ENCODE measurements at regions not wholly inside any gene's neighbourhood (a gene's known extent, or its start where the extent isn't known, plus 50 kb on each side); places are given as distances from the start of the nearest gene placed in this dataset.
"Not testable (repeated sequence)": the region's sequence is repeated elsewhere in the genome, so short reads cannot be mapped to it uniquely, and the experiment has no call there.

DNA sequence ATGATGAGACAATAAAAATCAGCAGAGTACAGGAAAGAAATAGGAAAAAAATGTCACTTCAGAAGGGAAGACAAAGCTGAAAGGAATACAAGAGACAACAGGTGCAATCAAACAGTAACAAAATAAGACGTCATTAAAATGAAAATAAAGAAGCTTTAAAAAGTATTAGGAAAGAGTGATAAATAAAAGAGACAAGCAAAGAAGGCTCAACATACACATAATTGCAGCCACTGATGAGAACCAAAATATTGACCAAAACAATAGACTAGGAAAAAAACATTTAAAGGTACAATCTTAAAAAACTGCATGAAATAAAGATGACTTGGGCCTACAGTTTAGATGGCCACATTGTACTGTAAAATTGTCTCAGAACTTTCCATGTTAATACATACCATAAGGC, 160.5 kb upstream of the MINDY3 start:
- 3% methylated on average over 1 of the region's 1 CpG for WGBS (ENCODE audit: missing lambda C conversion rate)
- no peak overlapping the region for H3K4me3 ChIP-seq
- no peak for ATAC-seq
- no peak overlapping the region for H3K4me2 ChIP-seq
- no peaks in the 10 kb centered on the region for H3K4me1 ChIP-seq
- TF ChIP-seq, protein P1, sequence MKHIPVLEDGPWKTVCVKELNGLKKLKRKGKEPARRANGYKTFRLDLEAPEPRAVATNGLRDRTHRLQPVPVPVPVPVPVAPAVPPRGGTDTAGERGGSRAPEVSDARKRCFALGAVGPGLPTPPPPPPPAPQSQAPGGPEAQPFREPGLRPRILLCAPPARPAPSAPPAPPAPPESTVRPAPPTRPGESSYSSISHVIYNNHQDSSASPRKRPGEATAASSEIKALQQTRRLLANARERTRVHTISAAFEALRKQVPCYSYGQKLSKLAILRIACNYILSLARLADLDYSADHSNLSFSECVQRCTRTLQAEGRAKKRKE (CRISPR knock-in tag; IDR thresholded peaks at IDR 0.05; ENCODE audit: low read depth) = no peak
- TF ChIP-seq MAZ (IDR thresholded peaks at IDR 0.05; ENCODE audit: borderline replicate concordance, low read depth, low read length) (no peak), FOSL2 (IDR thresholded peaks at IDR 0.05) (no peak), FOSL2 (CRISPR knock-in tag; IDR thresholded peaks at IDR 0.05) (no peak), CBX8 (IDR thresholded peaks at IDR 0.05) (no peak), POLR2A (IDR thresholded peaks at IDR 0.05; ENCODE audit: low read length) (no peak), MYC (IDR thresholded peaks at IDR 0.05; ENCODE audit: borderline replicate concordance, low read length) (no peak), MAFK (IDR thresholded peaks at IDR 0.05; ENCODE audit: partially characterized antibody) (no peak), ZC3H11A (IDR thresholded peaks at IDR 0.05) (no peak)
- CTCF ChIA-PET = interaction anchor here (0.6 kb wide), 1 partner anchor 577 kb away, joined by 3 read pairs; no protein-coding TSS in a partner anchor
- H3K27ac ChIP-seq = no peak overlapping the region
- POLR2A ChIA-PET = no interaction called here
- FAIRE-seq = no peak
- no peak for DNase-seq (ENCODE audit: low read depth in 1 of 2, low spot score in 1 of 2)
- peaks cover 9% of the 10 kb centered on the region; the same call in 1 of the 3 replicates for H3K9me3 ChIP-seq

DNA sequence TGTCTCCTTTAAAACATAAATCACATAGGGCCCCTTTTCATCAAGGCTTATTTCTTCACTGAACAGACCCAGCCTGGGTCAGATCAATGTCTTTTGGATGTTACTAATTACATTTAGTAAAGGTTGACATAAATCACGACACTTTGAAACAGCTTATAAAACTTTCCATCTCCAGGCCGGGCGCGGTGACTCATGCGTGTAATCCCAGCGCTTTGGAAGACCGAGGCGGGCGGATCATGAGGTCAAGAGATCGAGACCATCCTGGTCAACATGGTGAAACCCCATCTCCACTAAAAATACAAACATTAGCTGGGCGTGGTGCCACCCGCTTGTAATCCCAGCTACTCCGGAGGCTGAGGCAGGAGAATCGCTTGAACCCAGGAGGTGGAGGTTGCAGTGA, 166.5 kb upstream of the MINDY3 start:
- 55% methylated on average over 14 of the region's 14 CpGs for WGBS (ENCODE audit: missing lambda C conversion rate)
- H3K27ac ChIP-seq; H3K4me1 ChIP-seq; FAIRE-seq; CTCF ChIA-PET; POLR2A ChIA-PET; H3K9me3 ChIP-seq; H3K4me3 ChIP-seq; H3K4me2 ChIP-seq; DNase-seq (ENCODE audit: low read depth in 1 of 2, low spot score in 1 of 2); ATAC-seq: not testable (repeated sequence)

DNA sequence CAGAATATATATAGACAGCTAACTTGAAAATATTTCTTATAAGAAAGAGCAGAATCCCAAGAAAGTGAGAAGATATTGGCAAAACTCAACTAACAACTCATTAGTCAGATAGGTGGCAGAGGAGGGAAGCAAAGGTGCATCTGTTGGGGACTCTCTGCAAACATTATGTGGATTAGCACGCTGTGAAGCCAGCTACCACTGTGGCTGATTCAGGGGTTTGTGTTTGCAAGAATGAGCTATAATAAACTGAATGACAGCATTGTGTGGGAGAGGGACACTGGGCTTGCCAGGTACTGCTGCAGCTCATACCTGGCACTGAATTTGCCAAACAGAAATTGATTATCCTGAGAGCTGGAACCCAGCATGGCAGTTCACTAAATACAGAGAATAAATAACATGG, 170.3 kb upstream of the MINDY3 start:
- no peak for TF ChIP-seq HEYL (CRISPR knock-in tag; IDR thresholded peaks at IDR 0.05)
- TF ChIP-seq, protein P2, sequence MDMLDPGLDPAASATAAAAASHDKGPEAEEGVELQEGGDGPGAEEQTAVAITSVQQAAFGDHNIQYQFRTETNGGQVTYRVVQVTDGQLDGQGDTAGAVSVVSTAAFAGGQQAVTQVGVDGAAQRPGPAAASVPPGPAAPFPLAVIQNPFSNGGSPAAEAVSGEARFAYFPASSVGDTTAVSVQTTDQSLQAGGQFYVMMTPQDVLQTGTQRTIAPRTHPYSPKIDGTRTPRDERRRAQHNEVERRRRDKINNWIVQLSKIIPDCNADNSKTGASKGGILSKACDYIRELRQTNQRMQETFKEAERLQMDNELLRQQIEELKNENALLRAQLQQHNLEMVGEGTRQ (IDR thresholded peaks at IDR 0.05) = no peak
- no peak for TF ChIP-seq PHF8 (IDR thresholded peaks at IDR 0.05; ENCODE audit: borderline replicate concordance, low read depth)
- no peak for TF ChIP-seq EP300 (IDR thresholded peaks at IDR 0.05)
- TF ChIP-seq, protein P3, sequence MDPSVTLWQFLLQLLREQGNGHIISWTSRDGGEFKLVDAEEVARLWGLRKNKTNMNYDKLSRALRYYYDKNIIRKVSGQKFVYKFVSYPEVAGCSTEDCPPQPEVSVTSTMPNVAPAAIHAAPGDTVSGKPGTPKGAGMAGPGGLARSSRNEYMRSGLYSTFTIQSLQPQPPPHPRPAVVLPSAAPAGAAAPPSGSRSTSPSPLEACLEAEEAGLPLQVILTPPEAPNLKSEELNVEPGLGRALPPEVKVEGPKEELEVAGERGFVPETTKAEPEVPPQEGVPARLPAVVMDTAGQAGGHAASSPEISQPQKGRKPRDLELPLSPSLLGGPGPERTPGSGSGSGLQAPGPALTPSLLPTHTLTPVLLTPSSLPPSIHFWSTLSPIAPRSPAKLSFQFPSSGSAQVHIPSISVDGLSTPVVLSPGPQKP (IDR thresholded peaks at IDR 0.05; ENCODE audit: low read depth, low read length) = no peak
- 0% methylated on average over 1 of the region's 1 CpG for WGBS (ENCODE audit: missing lambda C conversion rate)
- DNase-seq (ENCODE audit: low read depth in 1 of 2, low spot score in 1 of 2) (no peak), FAIRE-seq (no peak), ATAC-seq (no peak)
- CTCF ChIA-PET = no interaction called here
- POLR2A ChIA-PET = no interaction called here
- H3K27ac ChIP-seq = no peak overlapping the region
- H3K4me1 ChIP-seq = no peaks in the 10 kb centered on the region
- no peak overlapping the region for H3K4me2 ChIP-seq
- H3K4me3 ChIP-seq = no peak overlapping the region
- no peaks in the 10 kb centered on the region for H3K9me3 ChIP-seq

DNA sequence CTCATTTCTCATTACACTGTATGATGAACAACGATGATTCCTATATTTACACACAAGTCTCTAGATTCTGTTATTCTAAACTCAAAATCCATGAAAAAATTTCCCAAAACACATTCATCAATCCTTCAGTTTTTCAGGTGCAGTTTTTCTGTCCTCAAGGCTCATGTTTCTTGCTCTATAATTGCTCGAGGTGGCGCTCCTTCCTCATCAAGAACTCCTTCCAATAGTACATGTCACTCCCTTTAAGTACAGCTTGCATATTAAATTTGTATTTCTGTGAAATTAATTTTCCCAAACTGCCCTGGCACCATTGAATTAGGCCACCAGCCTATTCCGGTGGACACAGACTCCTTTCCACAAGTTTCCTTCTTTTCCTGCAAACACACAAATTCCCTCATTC, 188.7 kb upstream of the MINDY3 start:
- no peak for TF ChIP-seq EHMT2 (IDR thresholded peaks at IDR 0.05; ENCODE audit: low read depth)
- no peak for TF ChIP-seq SREBF2 (IDR thresholded peaks at IDR 0.05)
- peak in 1 of 2 experiments; percentile 40; a peak in 1 of 5 replicates for TF ChIP-seq RAD21 (conservative IDR thresholded peaks at IDR 0.05 in 1 of 2, IDR thresholded peaks at IDR 0.05 in 1 of 2)
- TF ChIP-seq CEBPB (IDR thresholded peaks at IDR 0.05) = no peak
- TF ChIP-seq MAZ (IDR thresholded peaks at IDR 0.05; ENCODE audit: borderline replicate concordance, low read depth, low read length) = no peak
- Histone ChIP-seq H3K4me3 (no peak overlapping the region), H3K27ac (no peak overlapping the region), H3K9me3 (no peaks in the 10 kb centered on the region), H3K4me2 (no peak overlapping the region), H3K4me1 (no peaks in the 10 kb centered on the region)
- FAIRE-seq = no peak
- ChIA-PET CTCF (no interaction called here), POLR2A (no interaction called here)
- WGBS (ENCODE audit: missing lambda C conversion rate) = 7% methylated on average over 4 of the region's 4 CpGs
- no peak for ATAC-seq
- peak in 1 of 2 experiments; percentile 24 for DNase-seq (ENCODE audit: low read depth in 1 of 2, low spot score in 1 of 2)

Data from A549 (cell line).